Keratinocyte (primary cell): ENCODE measurements at regions not wholly inside any gene's neighbourhood (a gene's known extent, or its start where the extent isn't known, plus 50 kb on each side); places are given as distances from the start of the nearest gene placed in this dataset.

ENCODE experiments used
- DNase-seq: peaks from one replicate; pipeline ENCODE4 v3.0.0-alpha.2; 2011; ENCODE audit warnings: low read depth, missing footprints, low spot score
- FAIRE-seq: peaks from 2 replicates; lab custom pipeline; 2011; peaks lifted over from hg19 to GRCh38; lab: Jason Lieb, UNC
- H2AFZ ChIP-seq: 2 replicates; pipeline ENCODE4 v1.6.0; 2012; ENCODE audit warnings: low read length, control low read depth, inconsistent platforms; ENCODE audit not compliant: control insufficient read depth
- H3K27ac ChIP-seq: 2 replicates; pipeline ENCODE4 v1.5.1; 2011; ENCODE audit warnings: low read length; ENCODE audit not compliant: control insufficient read depth, insufficient read depth
- H3K27me3 ChIP-seq: 3 replicates; pipeline ENCODE4 v1.6.0; 2011; ENCODE audit warnings: low read length; ENCODE audit not compliant: control insufficient read depth, insufficient read depth; ENCODE audit errors: extremely low read depth
- H3K36me3 ChIP-seq, 2 experiments: 2 replicates in 1 of 2; 3 replicates in 1 of 2; pipeline ENCODE4 v1.5.1; 2011; ENCODE audit warnings: low read length in 2 of 2, mild to moderate bottlenecking in 1 of 2; ENCODE audit not compliant: control insufficient read depth in 2 of 2, insufficient read depth in 2 of 2; ENCODE audit errors: extremely low read depth in 1 of 2
- H3K4me1 ChIP-seq: 3 replicates; pipeline ENCODE4 v1.5.1; 2011; ENCODE audit warnings: low read length; ENCODE audit not compliant: control insufficient read depth, insufficient read depth; ENCODE audit errors: extremely low read depth
- H3K4me2 ChIP-seq: 3 replicates; pipeline ENCODE4 v1.6.0; 2011; ENCODE audit warnings: low read depth, low read length; ENCODE audit not compliant: control insufficient read depth, insufficient read depth; ENCODE audit errors: extremely low read depth
- H3K4me3 ChIP-seq, 3 experiments: fragments of 200-600 bp in 1 of 3; sonication (generic) in 1 of 3; 2 replicates in 2 of 3; 3 replicates in 1 of 3; pipeline ENCODE4 v1.5.1; 2011 to 2016; ENCODE audit warnings: low read length in 3 of 3, mild to moderate bottlenecking in 3 of 3, control low read depth in 2 of 3, inconsistent platforms in 1 of 3, low read depth in 1 of 3, mixed read lengths in 1 of 3, mixed run types in 1 of 3, moderate library complexity in 1 of 3; ENCODE audit not compliant: control insufficient read depth in 2 of 3, insufficient read depth in 2 of 3; ENCODE audit errors: extremely low read depth in 1 of 3
- H3K79me2 ChIP-seq: 2 replicates; pipeline ENCODE4 v1.6.0; 2012; ENCODE audit warnings: low read length; ENCODE audit not compliant: control insufficient read depth, insufficient read depth
- H3K9ac ChIP-seq: 3 replicates; pipeline ENCODE4 v1.6.0; 2011; ENCODE audit warnings: low read length; ENCODE audit not compliant: control insufficient read depth, insufficient read depth; ENCODE audit errors: extremely low read depth
- H3K9me1 ChIP-seq: 3 replicates; pipeline ENCODE4 v1.6.0; 2011; ENCODE audit warnings: low read length; ENCODE audit not compliant: control insufficient read depth, insufficient read depth; ENCODE audit errors: extremely low read depth
- H3K9me3 ChIP-seq: 2 replicates; pipeline ENCODE4 v1.5.1; 2012; ENCODE audit warnings: low read depth, low read length; ENCODE audit not compliant: control insufficient read depth
- H4K20me1 ChIP-seq: 3 replicates; pipeline ENCODE4 v1.6.0; 2011; ENCODE audit warnings: low read length; ENCODE audit not compliant: control insufficient read depth, insufficient read depth; ENCODE audit errors: extremely low read depth
- CTCF ChIP-seq, 3 experiments: IDR thresholded peaks in 1 of 3; conservative IDR thresholded peaks in 1 of 3; optimal IDR thresholded peaks in 1 of 3; 2 replicates in 2 of 3; 3 replicates in 1 of 3; pipeline versions ENCODE3 to v1.5.1; 2011; ENCODE audit warnings: low read length in 3 of 3, mild to moderate bottlenecking in 3 of 3, moderate library complexity in 2 of 3, control low read depth in 1 of 3, inconsistent platforms in 1 of 3; ENCODE audit not compliant: insufficient read depth in 2 of 3; ENCODE audit errors: extremely low read depth in 1 of 3
- EZH2 ChIP-seq: IDR thresholded peaks from one replicate; pipeline ENCODE4 v1.6.1; 2012; ENCODE audit warnings: inconsistent platforms, mild to moderate bottlenecking, low read length, moderate library complexity
- dilution Hi-C: fragments of 300-500 bp; cut with MboI; formaldehyde crosslinking; loops from one replicate; pipeline ENCODE4 v1.7.0; 2020; ENCODE audit warnings: low sequenced_read_pairs; ENCODE audit not compliant: extremely low pct_ligation_motif_present

- Histone ChIP-seq H3K4me3 (no peak overlapping the region), H3K9me1 (no peaks in the 10 kb centered on the region), H3K4me1 (no peaks in the 10 kb centered on the region), H2AFZ (no peak overlapping the region), H4K20me1 (no peaks in the 10 kb centered on the region), H3K79me2 (no peaks in the 10 kb centered on the region), H3K4me2 (no peak overlapping the region), H3K27me3 (no peaks in the 10 kb centered on the region), H3K36me3 (no peaks in the 10 kb centered on the region), H3K9ac (no peak overlapping the region), H3K9me3 (no peaks in the 10 kb centered on the region), H3K27ac (no peak overlapping the region)
- no peak for FAIRE-seq
- dilution Hi-C loops = no loop called here
- no peak for DNase-seq
- TF ChIP-seq CTCF (optimal IDR thresholded peaks at IDR 0.05 in 1 of 3, IDR thresholded peaks at IDR 0.05 in 1 of 3, conservative IDR thresholded peaks at IDR 0.05 in 1 of 3; ENCODE audit: extremely low read depth in 1 of 3, insufficient read depth in 2 of 3, low read length in 3 of 3) = no peak
- TF ChIP-seq EZH2 = no peak
Observed at GRCh38 chr11:123373754-123374621, 56.1 kb upstream of the GRAMD1B start.

- Histone ChIP-seq H3K4me3 (no peak overlapping the region), H3K27me3 (no peaks in the 10 kb centered on the region), H3K27ac (no peak overlapping the region), H4K20me1 (no peaks in the 10 kb centered on the region), H3K4me1 (no peaks in the 10 kb centered on the region), H3K36me3 (no peaks in the 10 kb centered on the region), H3K9ac (no peak overlapping the region), H2AFZ (no peak overlapping the region), H3K9me1 (no peaks in the 10 kb centered on the region), H3K4me2 (no peak overlapping the region), H3K9me3 (no peaks in the 10 kb centered on the region), H3K79me2 (no peaks in the 10 kb centered on the region)
- TF ChIP-seq EZH2 (no peak), CTCF (optimal IDR thresholded peaks at IDR 0.05 in 1 of 3, IDR thresholded peaks at IDR 0.05 in 1 of 3, conservative IDR thresholded peaks at IDR 0.05 in 1 of 3; ENCODE audit: extremely low read depth in 1 of 3, insufficient read depth in 2 of 3, low read length in 3 of 3) (no peak)
- DNase-seq (no peak), FAIRE-seq (no peak)
- dilution Hi-C loops = no loop called here
Observed at GRCh38 chr11:123371506-123372297, 58.4 kb upstream of the GRAMD1B start.
